ENCODE measurements at regions not wholly inside any gene's neighbourhood (a gene's known extent, or its start where the extent isn't known, plus 50 kb on each side); places are given as distances from the start of the nearest gene placed in this dataset.

- Mint-ChIP-seq H3K4me3 (no peak overlapping the region), H3K36me3 (no peaks in the 10 kb centered on the region)
Observed at GRCh38 chr13:74229242-74229641, 95.0 kb upstream of the KLF12 start.

GRCh38 chr13:74227476-74228158 is 93.4 kb upstream of the KLF12 start:
- H3K9me3 Mint-ChIP-seq: peaks cover 10% of the 10 kb centered on the region
- no peak overlapping the region for H3K27ac Mint-ChIP-seq
- no peaks in the 10 kb centered on the region for H3K36me3 Mint-ChIP-seq
- DNase-seq (ENCODE audit: low spot score in 2 of 2, unreplicated experiment in 2 of 2): no peak
- no peaks in the 10 kb centered on the region for H3K27me3 Mint-ChIP-seq (ENCODE audit: low read depth)
- no peaks in the 10 kb centered on the region for H3K4me1 Mint-ChIP-seq
- TF ChIP-seq, protein P1, sequence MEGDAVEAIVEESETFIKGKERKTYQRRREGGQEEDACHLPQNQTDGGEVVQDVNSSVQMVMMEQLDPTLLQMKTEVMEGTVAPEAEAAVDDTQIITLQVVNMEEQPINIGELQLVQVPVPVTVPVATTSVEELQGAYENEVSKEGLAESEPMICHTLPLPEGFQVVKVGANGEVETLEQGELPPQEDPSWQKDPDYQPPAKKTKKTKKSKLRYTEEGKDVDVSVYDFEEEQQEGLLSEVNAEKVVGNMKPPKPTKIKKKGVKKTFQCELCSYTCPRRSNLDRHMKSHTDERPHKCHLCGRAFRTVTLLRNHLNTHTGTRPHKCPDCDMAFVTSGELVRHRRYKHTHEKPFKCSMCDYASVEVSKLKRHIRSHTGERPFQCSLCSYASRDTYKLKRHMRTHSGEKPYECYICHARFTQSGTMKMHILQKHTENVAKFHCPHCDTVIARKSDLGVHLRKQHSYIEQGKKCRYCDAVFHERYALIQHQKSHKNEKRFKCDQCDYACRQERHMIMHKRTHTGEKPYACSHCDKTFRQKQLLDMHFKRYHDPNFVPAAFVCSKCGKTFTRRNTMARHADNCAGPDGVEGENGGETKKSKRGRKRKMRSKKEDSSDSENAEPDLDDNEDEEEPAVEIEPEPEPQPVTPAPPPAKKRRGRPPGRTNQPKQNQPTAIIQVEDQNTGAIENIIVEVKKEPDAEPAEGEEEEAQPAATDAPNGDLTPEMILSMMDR (IDR thresholded peaks at IDR 0.05; ENCODE audit: unreplicated experiment): no peak
- H3K4me3 Mint-ChIP-seq: no peak overlapping the region

More at GRCh38 chr13:74229242-74229641, 95.0 kb upstream of the KLF12 start:
- Mint-ChIP-seq H3K9me3 (peaks cover 10% of the 10 kb centered on the region), H3K27ac (no peak overlapping the region), H3K4me1 (no peaks in the 10 kb centered on the region), H3K27me3 (ENCODE audit: low read depth) (no peaks in the 10 kb centered on the region)
- DNase-seq (ENCODE audit: low spot score in 2 of 2, unreplicated experiment in 2 of 2): no peak
- TF ChIP-seq, protein P1 (IDR thresholded peaks at IDR 0.05; ENCODE audit: unreplicated experiment): no peak

DNA sequence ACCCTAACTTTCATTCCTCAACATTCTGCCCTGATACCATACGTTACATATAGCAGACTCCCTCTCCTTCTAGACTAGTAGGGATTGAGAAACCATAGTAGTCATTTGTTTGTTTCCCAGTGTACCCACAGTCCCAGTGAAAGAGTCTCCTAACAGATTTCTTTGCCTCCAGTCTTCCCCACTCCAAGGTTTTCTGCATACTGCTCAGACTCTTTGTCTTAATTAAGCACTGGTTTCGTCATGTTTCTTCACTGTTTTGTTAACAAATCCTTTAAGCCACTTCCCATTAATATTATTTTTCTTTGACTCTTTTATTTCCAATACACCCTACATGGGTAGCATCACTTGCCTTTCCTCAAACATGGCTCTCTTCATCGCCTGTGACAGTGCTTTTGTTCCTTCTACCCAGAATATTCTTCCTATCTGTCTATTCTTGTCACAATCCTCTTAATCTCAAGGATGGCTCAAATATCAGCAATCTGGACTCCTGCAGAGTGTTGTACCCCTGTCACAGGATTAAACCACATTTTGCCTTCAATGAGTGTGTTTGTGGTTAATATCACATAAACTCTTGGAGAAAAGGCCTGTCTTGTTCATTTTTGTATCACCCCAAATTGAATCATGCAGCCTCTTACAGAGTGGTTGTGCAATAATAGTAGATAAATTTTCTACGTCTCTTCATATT is 92.7 kb upstream of the KLF12 start:
- peaks cover 10% of the 10 kb centered on the region for H3K9me3 Mint-ChIP-seq
- no peaks in the 10 kb centered on the region for H3K27me3 Mint-ChIP-seq (ENCODE audit: low read depth)
- peaks cover 3% of the 10 kb centered on the region for H3K4me1 Mint-ChIP-seq
- no peaks in the 10 kb centered on the region for H3K36me3 Mint-ChIP-seq
- no peak for DNase-seq (ENCODE audit: low spot score in 2 of 2, unreplicated experiment in 2 of 2)
- H3K27ac Mint-ChIP-seq: no peak overlapping the region
- H3K4me3 Mint-ChIP-seq: no peak overlapping the region
- TF ChIP-seq, protein P1 (IDR thresholded peaks at IDR 0.05; ENCODE audit: unreplicated experiment): no peak

GRCh38 chr13:74221752-74222151 is 87.5 kb upstream of the KLF12 start:
- H3K4me1 Mint-ChIP-seq: peaks cover 8% of the 10 kb centered on the region
- no peaks in the 10 kb centered on the region for H3K27me3 Mint-ChIP-seq (ENCODE audit: low read depth)
- TF ChIP-seq, protein P1 (IDR thresholded peaks at IDR 0.05; ENCODE audit: unreplicated experiment): no peak
- no peak for DNase-seq (ENCODE audit: low spot score in 2 of 2, unreplicated experiment in 2 of 2)
- peaks cover 9% of the 10 kb centered on the region for H3K9me3 Mint-ChIP-seq
- no peak overlapping the region for H3K4me3 Mint-ChIP-seq
- no peaks in the 10 kb centered on the region for H3K36me3 Mint-ChIP-seq
- H3K27ac Mint-ChIP-seq: no peak overlapping the region

DNA sequence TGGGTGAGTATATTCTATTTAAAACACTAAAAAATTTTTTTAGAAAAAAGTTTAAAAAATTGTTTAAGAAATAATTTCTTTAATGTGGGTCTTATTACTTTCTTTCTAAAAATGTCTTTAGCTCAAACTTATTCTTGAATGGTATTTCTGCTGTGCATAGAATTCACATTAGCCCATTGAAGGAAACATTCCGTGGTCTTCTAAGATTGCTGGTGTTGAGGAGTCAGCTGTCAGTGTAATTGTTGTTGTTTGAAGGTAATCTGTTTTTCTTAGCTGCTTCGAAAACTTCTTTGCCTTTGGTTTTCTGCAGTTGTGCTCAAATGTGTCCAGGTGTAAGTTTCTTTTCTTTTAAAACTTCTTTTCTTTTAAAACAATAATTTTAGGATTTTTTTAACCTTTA is 85.4 kb upstream of the KLF12 start:
- TF ChIP-seq, protein P1 (IDR thresholded peaks at IDR 0.05; ENCODE audit: unreplicated experiment): no peak
- Mint-ChIP-seq H3K9me3 (peaks cover 9% of the 10 kb centered on the region), H3K4me1 (peaks cover 8% of the 10 kb centered on the region), H3K36me3 (no peaks in the 10 kb centered on the region), H3K27me3 (ENCODE audit: low read depth) (no peaks in the 10 kb centered on the region), H3K27ac (no peak overlapping the region), H3K4me3 (no peak overlapping the region)
- no peak for DNase-seq (ENCODE audit: low spot score in 2 of 2, unreplicated experiment in 2 of 2)
